ENCODE measurements at regions not wholly inside any gene's neighbourhood (a gene's known extent, or its start where the extent isn't known, plus 50 kb on each side); places are given as distances from the start of the nearest gene placed in this dataset.
"Not testable (repeated sequence)": the region's sequence is repeated elsewhere in the genome, so short reads cannot be mapped to it uniquely, and the experiment has no call there.

- in situ Hi-C loops (cut with HindIII; ENCODE audit: low pct_unique_long_range_greater_than_20kb, low sequenced_read_pairs), result no loop called here
- no peak for DNase-seq (ENCODE audit: low read depth)
Observed at GRCh38 chr6:81326881-81327561, 425.5 kb downstream of the TENT5A start.

- in situ Hi-C loops (cut with HindIII; ENCODE audit: low pct_unique_long_range_greater_than_20kb, low sequenced_read_pairs), result no loop called here
- no peak for DNase-seq (ENCODE audit: low read depth)
Observed at GRCh38 chr6:81309811-81310210, 442.7 kb downstream of the TENT5A start.

DNA sequence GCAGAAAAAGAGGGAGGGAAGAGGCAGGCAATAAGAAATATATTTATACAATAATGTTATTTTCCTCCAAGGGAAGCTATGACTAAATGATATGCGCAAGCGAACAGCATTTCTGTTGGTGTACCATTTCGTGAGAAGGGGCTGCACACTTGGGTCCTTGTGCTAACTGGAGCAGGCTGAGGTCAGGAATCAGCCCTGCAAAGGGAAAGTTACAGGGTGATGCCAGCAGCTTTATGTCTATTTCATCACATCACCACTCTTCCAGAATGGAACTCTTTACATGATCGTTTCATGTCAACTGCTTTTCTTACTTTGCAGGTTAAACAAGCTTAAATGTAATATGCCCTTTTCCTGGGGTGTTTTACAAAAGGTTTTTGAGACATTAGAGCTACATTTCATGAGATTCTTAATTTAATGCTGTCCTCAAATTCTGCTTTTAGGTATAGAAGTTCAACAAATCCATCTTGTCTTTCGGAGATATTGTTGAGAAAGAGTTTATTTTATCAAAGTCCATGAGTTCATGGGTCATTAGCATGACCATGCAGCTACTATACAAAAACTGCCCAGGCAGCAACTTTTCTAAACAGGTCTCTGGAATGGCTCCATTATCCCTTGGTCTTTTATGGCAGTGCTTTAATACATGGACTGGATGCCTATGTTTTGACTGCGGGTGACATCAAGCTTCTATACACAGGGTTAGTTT lies 443.8 kb downstream of the TENT5A start:
- in situ Hi-C loops (cut with HindIII; ENCODE audit: low pct_unique_long_range_greater_than_20kb, low sequenced_read_pairs), result no loop called here
- no peak for DNase-seq (ENCODE audit: low read depth)

- in situ Hi-C loops (cut with HindIII; ENCODE audit: low pct_unique_long_range_greater_than_20kb, low sequenced_read_pairs), result no loop called here
- no peak for DNase-seq (ENCODE audit: low read depth)
Observed at GRCh38 chr6:81307651-81308214, 444.7 kb downstream of the TENT5A start.

DNA sequence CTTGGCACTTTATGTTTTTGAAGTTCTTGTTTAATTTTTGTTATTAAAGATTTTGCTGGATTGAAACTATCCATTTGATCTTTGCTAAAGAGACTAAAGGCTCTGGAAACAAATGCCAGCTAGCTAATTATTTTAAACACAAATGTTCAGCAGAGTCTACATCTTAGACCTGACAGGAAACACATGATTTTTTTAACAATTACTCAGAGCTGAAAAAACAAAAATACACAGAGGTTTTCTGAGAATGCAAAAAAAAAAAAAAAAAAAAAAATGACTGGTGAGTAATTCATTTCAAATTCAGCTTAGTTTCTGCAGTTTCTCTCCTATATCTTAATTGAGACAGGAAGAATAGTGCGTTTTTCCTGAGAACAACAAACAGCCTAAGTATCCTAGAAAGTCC lies 448.0 kb downstream of the TENT5A start:
- in situ Hi-C loops (cut with HindIII; ENCODE audit: low pct_unique_long_range_greater_than_20kb, low sequenced_read_pairs), result no loop called here
- DNase-seq (ENCODE audit: low read depth), result no peak

DNA sequence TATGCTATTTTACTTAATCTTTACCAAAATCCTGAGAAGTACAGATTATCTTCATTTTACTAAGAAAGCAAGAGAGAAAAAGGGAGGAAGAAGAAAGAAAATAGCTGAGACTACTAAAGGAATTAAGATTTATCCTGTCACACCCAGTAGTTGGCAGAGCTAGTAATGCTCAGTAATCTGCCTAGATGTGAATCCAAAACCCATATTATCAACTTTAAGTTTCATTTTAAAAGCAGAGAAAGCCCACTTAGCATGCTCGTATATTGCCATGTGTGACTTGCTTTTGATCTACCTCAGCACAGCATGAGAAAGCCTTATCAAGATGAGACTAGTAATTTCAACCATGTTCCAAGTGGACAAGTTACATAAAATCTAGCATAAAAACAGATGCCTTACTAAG lies 451.5 kb downstream of the TENT5A start:
- no peak for DNase-seq (ENCODE audit: low read depth)
- in situ Hi-C loops (cut with HindIII; ENCODE audit: low pct_unique_long_range_greater_than_20kb, low sequenced_read_pairs), result no loop called here

GRCh38 chr6:81298751-81299150 lies 453.7 kb downstream of the TENT5A start:
- DNase-seq (ENCODE audit: low read depth), result no peak
- in situ Hi-C loops (cut with HindIII; ENCODE audit: low pct_unique_long_range_greater_than_20kb, low sequenced_read_pairs), result no loop called here

- in situ Hi-C loops (cut with HindIII; ENCODE audit: low pct_unique_long_range_greater_than_20kb, low sequenced_read_pairs), result no loop called here
- no peak for DNase-seq (ENCODE audit: low read depth)
Observed at GRCh38 chr6:81295310-81295709, 457.2 kb downstream of the TENT5A start.

DNA sequence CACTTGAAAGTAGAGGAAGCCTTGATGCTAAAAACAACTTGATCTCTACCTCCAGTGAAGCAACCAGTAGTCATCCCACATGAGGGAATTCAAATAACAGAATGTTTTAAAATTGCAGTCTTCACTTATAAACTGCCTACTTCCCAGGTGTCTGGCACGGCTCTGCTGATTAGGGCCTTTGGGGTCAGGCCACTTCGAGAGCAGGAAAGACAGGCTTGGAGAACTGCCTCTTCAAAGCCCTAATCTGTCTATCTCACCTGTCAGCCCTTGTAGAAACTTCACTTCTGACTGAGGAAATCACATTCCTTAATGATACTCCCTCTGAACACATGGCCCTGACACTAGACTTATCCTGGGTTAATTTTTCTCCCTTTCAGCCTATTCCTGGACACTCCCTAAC lies 458.6 kb downstream of the TENT5A start:
- in situ Hi-C loops (cut with HindIII; ENCODE audit: low pct_unique_long_range_greater_than_20kb, low sequenced_read_pairs), result no loop called here
- no peak for DNase-seq (ENCODE audit: low read depth)

- in situ Hi-C loops (cut with HindIII; ENCODE audit: low pct_unique_long_range_greater_than_20kb, low sequenced_read_pairs), result no loop called here
- no peak for DNase-seq (ENCODE audit: low read depth)
Observed at GRCh38 chr6:81289229-81289628, 463.3 kb downstream of the TENT5A start.

DNA sequence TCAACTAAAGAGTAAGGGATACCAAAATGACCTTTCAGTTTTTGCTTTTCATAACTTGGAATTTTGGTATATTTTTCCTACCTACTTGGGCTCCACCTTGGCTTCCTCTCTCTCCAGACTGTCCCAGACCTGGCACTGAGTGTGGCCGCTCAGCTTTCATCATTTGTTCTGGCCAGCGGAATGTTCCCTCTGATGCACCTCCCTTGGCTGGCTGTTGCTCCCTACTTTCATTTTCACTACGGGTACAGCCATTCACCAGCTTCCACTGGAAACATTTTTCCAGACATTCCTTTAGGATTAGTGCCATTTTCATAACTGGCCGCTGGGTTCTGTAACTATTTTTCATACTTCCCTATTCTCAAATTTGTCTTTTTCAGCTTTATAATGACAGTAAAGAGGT lies 487.4 kb downstream of the TENT5A start:
- DNase-seq (ENCODE audit: low read depth), result no peak

GRCh38 chr6:81263531-81264168 lies 488.8 kb downstream of the TENT5A start:
- no peak for DNase-seq (ENCODE audit: low read depth)
- in situ Hi-C loops (cut with HindIII; ENCODE audit: low pct_unique_long_range_greater_than_20kb, low sequenced_read_pairs), result no loop called here

More for the DNA sequence above, 487.4 kb downstream of the TENT5A start:
- in situ Hi-C loops (cut with HindIII; ENCODE audit: low pct_unique_long_range_greater_than_20kb, low sequenced_read_pairs), result no loop called here

- in situ Hi-C loops (cut with HindIII; ENCODE audit: low pct_unique_long_range_greater_than_20kb, low sequenced_read_pairs), result no loop called here
- no peak for DNase-seq (ENCODE audit: low read depth)
Observed at GRCh38 chr6:81262656-81263055, 489.8 kb downstream of the TENT5A start.

DNA sequence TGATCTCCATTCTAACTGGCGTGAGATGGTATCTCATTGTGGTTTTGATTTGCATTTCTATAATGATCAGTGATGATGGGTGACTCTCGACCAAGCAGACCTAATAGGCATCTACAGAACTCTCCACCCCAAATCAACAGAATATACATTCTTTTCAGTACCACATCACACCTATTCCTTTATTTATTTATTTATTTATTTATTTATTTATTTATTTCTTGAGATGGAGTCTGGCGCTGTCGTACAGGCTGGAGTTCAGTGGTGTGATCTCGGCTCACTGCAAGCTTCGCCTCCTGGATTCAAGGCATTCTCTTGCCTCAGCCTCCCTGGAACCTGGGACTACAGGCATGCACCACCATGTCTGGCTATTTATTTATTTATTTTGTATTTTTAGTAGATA lies 496.3 kb downstream of the TENT5A start:
- in situ Hi-C loops (cut with HindIII; ENCODE audit: low pct_unique_long_range_greater_than_20kb, low sequenced_read_pairs); DNase-seq (ENCODE audit: low read depth): not testable (repeated sequence)

- in situ Hi-C loops (cut with HindIII; ENCODE audit: low pct_unique_long_range_greater_than_20kb, low sequenced_read_pairs), result no loop called here
- no peak for DNase-seq (ENCODE audit: low read depth)
Observed at GRCh38 chr6:81253821-81254220, 498.7 kb downstream of the TENT5A start.

GRCh38 chr6:81252231-81252630 lies 500.2 kb downstream of the TENT5A start:
- no peak for DNase-seq (ENCODE audit: low read depth)
- in situ Hi-C loops (cut with HindIII; ENCODE audit: low pct_unique_long_range_greater_than_20kb, low sequenced_read_pairs), result no loop called here

DNA sequence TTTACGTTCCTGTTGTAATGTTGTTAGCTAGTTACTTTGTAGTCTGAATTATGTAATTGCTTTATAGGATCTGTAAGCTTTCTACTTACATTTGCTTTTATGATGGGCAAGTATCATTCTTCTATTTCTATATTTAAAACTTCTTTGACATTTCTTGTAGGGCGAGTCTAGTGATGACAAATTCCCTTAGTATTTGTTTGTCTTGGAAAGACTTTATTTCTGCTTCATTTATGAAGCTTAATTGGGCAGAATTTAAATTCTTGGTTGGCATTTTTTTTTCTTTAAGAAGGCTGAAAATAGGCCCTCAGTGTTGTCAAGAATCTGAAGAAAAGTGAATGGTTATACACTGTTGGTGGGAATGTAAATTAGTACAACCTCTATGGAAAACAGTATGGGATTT lies 506.3 kb downstream of the TENT5A start:
- in situ Hi-C loops (cut with HindIII; ENCODE audit: low pct_unique_long_range_greater_than_20kb, low sequenced_read_pairs), result no loop called here
- DNase-seq (ENCODE audit: low read depth), result no peak

DNA sequence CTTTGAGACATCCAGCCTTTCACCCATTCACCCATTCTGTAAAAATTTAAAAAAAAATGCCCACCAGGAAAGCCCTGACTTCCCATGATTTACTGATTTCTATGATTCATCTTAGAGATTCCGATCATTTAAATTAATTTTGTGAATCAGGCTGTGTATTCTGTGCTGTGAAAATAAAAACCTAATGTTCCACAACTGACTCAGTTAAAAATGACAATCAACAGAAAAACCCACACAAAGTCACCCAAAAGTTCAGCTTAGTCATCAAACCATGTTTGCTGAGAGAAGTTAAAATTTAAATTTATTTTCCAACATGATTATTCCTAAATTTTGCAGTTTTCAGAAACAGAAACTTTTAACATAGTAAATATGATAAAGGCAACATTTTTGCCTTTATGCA lies 509.9 kb downstream of the TENT5A start:
- in situ Hi-C loops (cut with HindIII; ENCODE audit: low pct_unique_long_range_greater_than_20kb, low sequenced_read_pairs), result no loop called here
- no peak for DNase-seq (ENCODE audit: low read depth)

Measured in Caki2 (cell line).